RWPE1 (cell line): ENCODE measurements at regions not wholly inside any gene's neighbourhood (a gene's known extent, or its start where the extent isn't known, plus 50 kb on each side); places are given as distances from the start of the nearest gene placed in this dataset.
A peak's percentile ranks its signal among the peaks of the same experiment; 100 is the strongest.
"Not testable (repeated sequence)": the region's sequence is repeated elsewhere in the genome, so short reads cannot be mapped to it uniquely, and the experiment has no call there.

Experiments
- CTCF ChIA-PET: fragments of 350-600 bp; sonication (Branson Sonifier 250); formaldehyde crosslinking; extraction: SDS; loops from one replicate; lab custom pipeline; 2021; lab: Yijun Ruan, JAX
- POLR2A ChIA-PET: fragments of 400-600 bp; formaldehyde crosslinking; extraction: SDS; loops from one replicate; lab custom pipeline; 2020; ENCODE audit warnings: antibody characterized with exemption; ENCODE audit not compliant: low non-redundant PET; lab: Yijun Ruan, JAX
- DNase-seq: peaks from one replicate; pipeline ENCODE4 v3.0.0; 2012; ENCODE audit warnings: low spot score
- H3K27ac ChIP-seq: fragments of 450-650 bp; 2 replicates; pipeline ENCODE4 v1.5.1; 2017
- CTCF ChIP-seq: fragments of 450-650 bp; conservative IDR thresholded peaks from 2 replicates; pipeline ENCODE4 v1.5.1; 2017; ENCODE audit warnings: low read depth, mild to moderate bottlenecking

GRCh38 chr16:48041981-48042421 is 113.8 kb downstream of the ABCC12 start:
- TF ChIP-seq CTCF: no peak
- peak; percentile 22 for DNase-seq
- POLR2A ChIA-PET: no interaction called here
- CTCF ChIA-PET: no interaction called here
- no peak overlapping the region for H3K27ac ChIP-seq

GRCh38 chr16:48035142-48035541 is 120.7 kb downstream of the ABCC12 start:
- ChIA-PET CTCF (no interaction called here), POLR2A (no interaction called here)
- TF ChIP-seq CTCF: no peak
- DNase-seq: no peak
- no peak overlapping the region for H3K27ac ChIP-seq

GRCh38 chr16:48030926-48031325 is 124.9 kb downstream of the ABCC12 start:
- no peak for TF ChIP-seq CTCF
- no peak overlapping the region for H3K27ac ChIP-seq
- CTCF ChIA-PET: no interaction called here
- DNase-seq: no peak
- POLR2A ChIA-PET: no interaction called here

GRCh38 chr16:48029768-48030167 is 126.0 kb downstream of the ABCC12 start:
- ChIA-PET CTCF (no interaction called here), POLR2A (no interaction called here)
- no peak for DNase-seq
- no peak overlapping the region for H3K27ac ChIP-seq
- TF ChIP-seq CTCF: no peak

GRCh38 chr16:48025359-48025758 is 130.4 kb downstream of the ABCC12 start:
- no peak overlapping the region for H3K27ac ChIP-seq
- POLR2A ChIA-PET: no interaction called here
- CTCF ChIA-PET: no interaction called here
- TF ChIP-seq CTCF: no peak
- no peak for DNase-seq

- no peak for DNase-seq
- ChIA-PET CTCF (interaction anchor here (0.6 to 0.7 kb wide), 2 partner anchors 124 to 393 kb away, joined by 3 read pairs; no protein-coding TSS in a partner anchor), POLR2A (no interaction called here)
- no peak for TF ChIP-seq CTCF
- H3K27ac ChIP-seq: no peak overlapping the region
These were observed 131.8 kb downstream of the ABCC12 start for GRCh38 chr16:48024042-48024441.

GRCh38 chr16:48022496-48022895 is 133.3 kb downstream of the ABCC12 start:
- TF ChIP-seq CTCF: no peak
- ChIA-PET CTCF (no interaction called here), POLR2A (no interaction called here)
- DNase-seq: no peak
- no peak overlapping the region for H3K27ac ChIP-seq

GRCh38 chr16:48020617-48021016 is 135.2 kb downstream of the ABCC12 start:
- DNase-seq, POLR2A ChIA-PET, CTCF ChIA-PET: not testable (repeated sequence)

More at GRCh38 chr16:48020617-48021016, 135.2 kb downstream of the ABCC12 start:
- not testable (repeated sequence) for H3K27ac ChIP-seq
